ENCODE measurements at regions not wholly inside any gene's neighbourhood (a gene's known extent, or its start where the extent isn't known, plus 50 kb on each side); places are given as distances from the start of the nearest gene placed in this dataset.

DNA sequence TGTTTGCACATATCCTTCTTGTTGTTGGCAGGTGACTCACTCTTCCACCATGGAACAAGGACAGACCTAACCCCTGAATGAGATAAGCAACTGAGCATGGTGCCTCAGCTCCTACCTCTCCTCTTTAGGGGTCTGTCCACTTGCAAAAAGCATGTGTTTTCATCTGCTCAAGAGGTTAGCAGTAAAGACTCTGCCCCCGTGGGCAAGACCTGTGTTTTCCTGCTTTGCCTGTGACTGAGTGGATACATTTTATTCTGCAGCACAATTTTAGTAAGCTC is 111.0 kb upstream of the LIFR start:
- TF ChIP-seq, protein P1, sequence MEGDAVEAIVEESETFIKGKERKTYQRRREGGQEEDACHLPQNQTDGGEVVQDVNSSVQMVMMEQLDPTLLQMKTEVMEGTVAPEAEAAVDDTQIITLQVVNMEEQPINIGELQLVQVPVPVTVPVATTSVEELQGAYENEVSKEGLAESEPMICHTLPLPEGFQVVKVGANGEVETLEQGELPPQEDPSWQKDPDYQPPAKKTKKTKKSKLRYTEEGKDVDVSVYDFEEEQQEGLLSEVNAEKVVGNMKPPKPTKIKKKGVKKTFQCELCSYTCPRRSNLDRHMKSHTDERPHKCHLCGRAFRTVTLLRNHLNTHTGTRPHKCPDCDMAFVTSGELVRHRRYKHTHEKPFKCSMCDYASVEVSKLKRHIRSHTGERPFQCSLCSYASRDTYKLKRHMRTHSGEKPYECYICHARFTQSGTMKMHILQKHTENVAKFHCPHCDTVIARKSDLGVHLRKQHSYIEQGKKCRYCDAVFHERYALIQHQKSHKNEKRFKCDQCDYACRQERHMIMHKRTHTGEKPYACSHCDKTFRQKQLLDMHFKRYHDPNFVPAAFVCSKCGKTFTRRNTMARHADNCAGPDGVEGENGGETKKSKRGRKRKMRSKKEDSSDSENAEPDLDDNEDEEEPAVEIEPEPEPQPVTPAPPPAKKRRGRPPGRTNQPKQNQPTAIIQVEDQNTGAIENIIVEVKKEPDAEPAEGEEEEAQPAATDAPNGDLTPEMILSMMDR (IDR thresholded peaks at IDR 0.05), result no peak
- no peak for TF ChIP-seq EZH2 (IDR thresholded peaks at IDR 0.05; ENCODE audit: borderline replicate concordance, insufficient read depth, low read depth, low read length, poor library complexity, severe bottlenecking)
